Adrenal gland (tissue), 5 donors: ENCODE measurements at regions not wholly inside any gene's neighbourhood (a gene's known extent, or its start where the extent isn't known, plus 50 kb on each side); places are given as distances from the start of the nearest gene placed in this dataset.

Experiments used
- CTCF ChIP-seq, 6 experiments: fragments of 450-650 bp in 4 of 6; fragments of 200-600 bp in 2 of 6; sonication (generic) in 1 of 6; IDR thresholded peaks; 1 replicate in 5 of 6; 2 replicates in 1 of 6; pipeline versions ENCODE4 v1.5.1 to v1.8.0; 2016 to 2021; ENCODE audit warnings: antibody characterized with exemption in 6 of 6, mild to moderate bottlenecking in 2 of 6, moderate library complexity in 1 of 6
- POLR2A ChIP-seq, 2 donors: fragments of 450-650 bp; IDR thresholded peaks; one replicate each; pipeline ENCODE4 v1.6.1; 2017; ENCODE audit warnings: antibody characterized with exemption in 2 of 2, mild to moderate bottlenecking in 2 of 2, moderate library complexity in 1 of 2
- donor health status: DM: no; HTN: no; CAD: no.

- TF ChIP-seq POLR2A (IDR thresholded peaks at IDR 0.05) (no peak), CTCF (IDR thresholded peaks at IDR 0.05) (no peak)
These were observed 1116.0 kb upstream of the SEMA6A start for GRCh38 chr5:117690612-117691011.
